Amniotic epithelial cell (primary cell): ENCODE measurements at regions not wholly inside any gene's neighbourhood (a gene's known extent, or its start where the extent isn't known, plus 50 kb on each side); places are given as distances from the start of the nearest gene placed in this dataset.
"Not testable (repeated sequence)": the region's sequence is repeated elsewhere in the genome, so short reads cannot be mapped to it uniquely, and the experiment has no call there.

Experiments used
- DNase-seq: peaks from one replicate; pipeline ENCODE4 v3.0.0-alpha.2; 2010; ENCODE audit warnings: low read depth

GRCh38 chr11:112714340-112714739 is 246.9 kb upstream of the NCAM1 start:
- DNase-seq = not testable (repeated sequence)

- DNase-seq = no peak
Observed at GRCh38 chr11:112715056-112715455, 246.2 kb upstream of the NCAM1 start.

- no peak for DNase-seq
Observed at GRCh38 chr11:112718483-112718882, 242.7 kb upstream of the NCAM1 start.

- DNase-seq = no peak
Observed at GRCh38 chr11:112719736-112720525, 241.3 kb upstream of the NCAM1 start.

- DNase-seq = no peak
Observed at GRCh38 chr11:112722148-112722547, 239.1 kb upstream of the NCAM1 start.

- no peak for DNase-seq
Observed at GRCh38 chr11:112722876-112723275, 238.3 kb upstream of the NCAM1 start.

- no peak for DNase-seq
Observed at GRCh38 chr11:112723676-112724495, 237.3 kb upstream of the NCAM1 start.

GRCh38 chr11:112724496-112724790 is 236.8 kb upstream of the NCAM1 start:
- DNase-seq = no peak

GRCh38 chr11:112725636-112726035 is 235.6 kb upstream of the NCAM1 start:
- no peak for DNase-seq

GRCh38 chr11:112727341-112727841 is 233.8 kb upstream of the NCAM1 start:
- no peak for DNase-seq

GRCh38 chr11:112728288-112728687 is 232.9 kb upstream of the NCAM1 start:
- no peak for DNase-seq

GRCh38 chr11:112728716-112729115 is 232.5 kb upstream of the NCAM1 start:
- DNase-seq = no peak

GRCh38 chr11:112730591-112730990 is 230.6 kb upstream of the NCAM1 start:
- no peak for DNase-seq

GRCh38 chr11:112731538-112731937 is 229.7 kb upstream of the NCAM1 start:
- DNase-seq = no peak

- DNase-seq = no peak
Observed at GRCh38 chr11:112732031-112732430, 229.2 kb upstream of the NCAM1 start.

GRCh38 chr11:112734207-112734606 is 227.0 kb upstream of the NCAM1 start:
- DNase-seq = peak; percentile 48

GRCh38 chr11:112735470-112735869 is 225.8 kb upstream of the NCAM1 start:
- DNase-seq = no peak

- DNase-seq = no peak
Observed at GRCh38 chr11:112744041-112744440, 217.2 kb upstream of the NCAM1 start.

GRCh38 chr11:112745973-112746372 is 215.2 kb upstream of the NCAM1 start:
- no peak for DNase-seq

GRCh38 chr11:112748252-112748651 is 213.0 kb upstream of the NCAM1 start:
- DNase-seq = no peak

GRCh38 chr11:112748713-112749543 is 212.3 kb upstream of the NCAM1 start:
- DNase-seq = no peak

- no peak for DNase-seq
Observed at GRCh38 chr11:112751329-112751728, 209.9 kb upstream of the NCAM1 start.
